Omental fat pad (tissue), 3 donors: ENCODE measurements at regions not wholly inside any gene's neighbourhood (a gene's known extent, or its start where the extent isn't known, plus 50 kb on each side); places are given as distances from the start of the nearest gene placed in this dataset.

Experiments
- ATAC-seq: fragments of 150-250 bp; one replicate; pipeline ENCODE4 v1.9.1; 2016; ENCODE audit warnings: mild to moderate bottlenecking, moderate library complexity; ENCODE audit not compliant: low FRiP score
- DNase-seq: peaks from one replicate; pipeline ENCODE4 v3.0.0-alpha.2; 2019; ENCODE audit warnings: low spot score
- CTCF ChIP-seq, 3 donors: fragments of 450-650 bp; IDR thresholded peaks; one replicate each; pipeline ENCODE4 v1.5.1; 2016 to 2017; ENCODE audit warnings: antibody characterized with exemption in 3 of 3, mild to moderate bottlenecking in 3 of 3, moderate library complexity in 2 of 3

GRCh38 chr5:163772241-163772640 lies 266.8 kb downstream of the MAT2B start:
- no peak for ATAC-seq
- TF ChIP-seq CTCF (IDR thresholded peaks at IDR 0.05) = no peak
- DNase-seq = no peak

GRCh38 chr5:163772644-163773043 lies 267.2 kb downstream of the MAT2B start:
- TF ChIP-seq CTCF (IDR thresholded peaks at IDR 0.05) = no peak
- no peak for ATAC-seq
- DNase-seq = no peak

GRCh38 chr5:163773226-163773625 lies 267.8 kb downstream of the MAT2B start:
- no peak for TF ChIP-seq CTCF (IDR thresholded peaks at IDR 0.05)
- DNase-seq (no peak), ATAC-seq (no peak)

- no peak for ATAC-seq
- TF ChIP-seq CTCF (IDR thresholded peaks at IDR 0.05) = no peak
- no peak for DNase-seq
Observed at GRCh38 chr5:163789870-163790269, 284.5 kb downstream of the MAT2B start.

- no peak for DNase-seq
- ATAC-seq = no peak
- no peak for TF ChIP-seq CTCF (IDR thresholded peaks at IDR 0.05)
Observed at GRCh38 chr5:163790497-163790896, 285.1 kb downstream of the MAT2B start.

GRCh38 chr5:163794993-163795392 lies 289.6 kb downstream of the MAT2B start:
- TF ChIP-seq CTCF (IDR thresholded peaks at IDR 0.05) = no peak
- ATAC-seq (no peak), DNase-seq (no peak)

GRCh38 chr5:163807781-163808180 lies 302.4 kb downstream of the MAT2B start:
- TF ChIP-seq CTCF (IDR thresholded peaks at IDR 0.05) = no peak
- ATAC-seq = no peak
- no peak for DNase-seq
